Stomach (tissue), 4 donors: ENCODE measurements at regions not wholly inside any gene's neighbourhood (a gene's known extent, or its start where the extent isn't known, plus 50 kb on each side); places are given as distances from the start of the nearest gene placed in this dataset.

Experiments
- POLR2A ChIP-seq, 4 donors: fragments of 450-650 bp; IDR thresholded peaks; one replicate each; pipeline ENCODE4 v1.6.1; 2016; ENCODE audit warnings: antibody characterized with exemption in 4 of 4, control low read depth in 2 of 4, mild to moderate bottlenecking in 1 of 4, moderate library complexity in 1 of 4
- POLR2AphosphoS5 ChIP-seq, 3 donors: sonication (generic); formaldehyde crosslinking; IDR thresholded peaks; one replicate each; pipeline ENCODE4 v1.6.1; 2016; ENCODE audit warnings: antibody characterized with exemption in 3 of 3
- TF ChIP-seq, protein P1 (sequence below), 7 experiments: fragments of 450-650 bp in 4 of 7; fragments of 200-600 bp in 3 of 7; sonication (generic) in 3 of 7; IDR thresholded peaks; one replicate each; pipeline ENCODE4 v1.5.1; 2016 to 2019; ENCODE audit warnings: antibody characterized with exemption in 7 of 7, control low read depth in 2 of 7, mild to moderate bottlenecking in 1 of 7

DNA sequence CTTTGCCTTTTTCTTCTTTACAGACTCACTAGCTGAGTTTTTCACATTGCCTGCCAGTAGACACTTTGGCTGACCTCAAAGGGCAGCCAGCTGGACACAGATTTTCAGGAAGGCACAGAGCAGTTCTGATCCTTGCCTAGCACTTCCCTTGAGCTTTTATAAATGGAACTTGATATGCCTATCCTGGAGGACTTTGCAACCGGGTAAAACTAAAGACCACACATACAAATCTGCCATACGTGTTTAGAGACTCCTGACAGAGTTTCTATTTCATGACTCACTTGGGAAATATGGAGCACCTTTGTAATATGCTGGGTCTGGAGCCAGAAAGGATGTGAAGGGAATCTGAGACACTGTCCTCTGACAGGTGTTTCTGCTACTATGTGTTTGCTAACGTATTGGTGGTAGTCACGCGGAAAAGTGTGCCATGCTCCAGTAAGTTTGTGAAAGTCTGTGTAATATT, 56.7 kb upstream of the RASSF6 start:
- TF ChIP-seq, protein P1, sequence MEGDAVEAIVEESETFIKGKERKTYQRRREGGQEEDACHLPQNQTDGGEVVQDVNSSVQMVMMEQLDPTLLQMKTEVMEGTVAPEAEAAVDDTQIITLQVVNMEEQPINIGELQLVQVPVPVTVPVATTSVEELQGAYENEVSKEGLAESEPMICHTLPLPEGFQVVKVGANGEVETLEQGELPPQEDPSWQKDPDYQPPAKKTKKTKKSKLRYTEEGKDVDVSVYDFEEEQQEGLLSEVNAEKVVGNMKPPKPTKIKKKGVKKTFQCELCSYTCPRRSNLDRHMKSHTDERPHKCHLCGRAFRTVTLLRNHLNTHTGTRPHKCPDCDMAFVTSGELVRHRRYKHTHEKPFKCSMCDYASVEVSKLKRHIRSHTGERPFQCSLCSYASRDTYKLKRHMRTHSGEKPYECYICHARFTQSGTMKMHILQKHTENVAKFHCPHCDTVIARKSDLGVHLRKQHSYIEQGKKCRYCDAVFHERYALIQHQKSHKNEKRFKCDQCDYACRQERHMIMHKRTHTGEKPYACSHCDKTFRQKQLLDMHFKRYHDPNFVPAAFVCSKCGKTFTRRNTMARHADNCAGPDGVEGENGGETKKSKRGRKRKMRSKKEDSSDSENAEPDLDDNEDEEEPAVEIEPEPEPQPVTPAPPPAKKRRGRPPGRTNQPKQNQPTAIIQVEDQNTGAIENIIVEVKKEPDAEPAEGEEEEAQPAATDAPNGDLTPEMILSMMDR (IDR thresholded peaks at IDR 0.05), result no peak
- TF ChIP-seq POLR2A (IDR thresholded peaks at IDR 0.05) (no peak), POLR2AphosphoS5 (IDR thresholded peaks at IDR 0.05) (no peak)
